Lower leg skin (tissue), 3 donors: ENCODE measurements at regions not wholly inside any gene's neighbourhood (a gene's known extent, or its start where the extent isn't known, plus 50 kb on each side); places are given as distances from the start of the nearest gene placed in this dataset.

Experiments
- CTCF ChIP-seq, 3 donors: fragments of 450-650 bp; IDR thresholded peaks; one replicate each; pipeline ENCODE4 v1.5.1; 2016; ENCODE audit warnings: antibody characterized with exemption in 3 of 3, mild to moderate bottlenecking in 3 of 3, moderate library complexity in 2 of 3
- POLR2A ChIP-seq, 2 donors: fragments of 450-650 bp; IDR thresholded peaks; one replicate each; pipeline ENCODE4 v1.6.1; 2016 to 2017; ENCODE audit warnings: antibody characterized with exemption in 2 of 2, mild to moderate bottlenecking in 1 of 2, moderate library complexity in 1 of 2

- TF ChIP-seq CTCF (IDR thresholded peaks at IDR 0.05): no peak
- no peak for TF ChIP-seq POLR2A (IDR thresholded peaks at IDR 0.05)
These were observed 109.0 kb downstream of the AQP4 start for GRCh38 chr18:26756556-26756955.
